ENCODE measurements at regions not wholly inside any gene's neighbourhood (a gene's known extent, or its start where the extent isn't known, plus 50 kb on each side); places are given as distances from the start of the nearest gene placed in this dataset.

DNA sequence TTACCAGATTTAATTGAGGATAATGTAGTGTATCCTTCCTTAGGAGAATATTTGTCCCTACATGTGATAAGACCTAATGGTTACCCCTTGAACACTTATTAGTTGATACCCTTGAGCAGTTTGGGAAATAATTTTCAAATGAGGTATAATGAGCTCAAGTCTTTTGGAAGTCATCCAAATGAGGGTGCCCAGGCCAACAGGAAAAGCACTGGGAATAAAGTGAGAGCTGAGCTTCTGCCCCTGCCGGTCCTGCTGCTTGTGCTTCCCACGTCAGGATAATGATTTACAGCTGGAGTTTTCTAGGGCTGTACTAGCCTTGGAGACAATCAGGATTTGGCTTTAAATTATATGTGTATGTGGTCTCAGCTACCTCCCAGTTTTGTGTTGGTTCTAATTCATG, 178.8 kb upstream of the FRMD6 start:
- DNase-seq (ENCODE audit: low spot score) = peak; percentile 33
- FAIRE-seq = peak; percentile 64

DNA sequence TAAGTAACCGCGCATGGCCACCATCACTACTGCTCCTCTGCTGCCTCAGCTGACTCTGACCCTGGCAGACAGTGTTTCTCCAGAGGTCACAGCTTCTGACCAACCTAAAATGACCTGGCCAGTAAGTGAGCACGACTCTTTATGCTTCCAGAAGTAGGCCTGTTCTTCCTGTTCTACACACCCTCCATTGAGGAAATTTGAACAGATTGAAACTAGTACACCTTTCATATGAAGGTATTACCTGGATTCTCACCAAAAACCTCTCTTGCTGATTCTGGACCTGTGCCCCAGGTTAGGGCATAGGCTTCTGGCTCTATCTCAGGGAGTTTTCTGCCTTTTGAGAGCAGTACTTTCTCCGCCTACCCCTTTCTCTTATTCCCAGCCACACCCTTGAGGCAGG, 178.4 kb upstream of the FRMD6 start:
- DNase-seq (ENCODE audit: low spot score) (no peak), FAIRE-seq (no peak)

GRCh38 chr14:51473808-51474565, 177.7 kb upstream of the FRMD6 start:
- FAIRE-seq = peak; percentile 44

GRCh38 chr14:51474854-51475253, 176.9 kb upstream of the FRMD6 start:
- FAIRE-seq (no peak), DNase-seq (ENCODE audit: low spot score) (no peak)

More at GRCh38 chr14:51473808-51474565, 177.7 kb upstream of the FRMD6 start:
- peak; percentile 35 for DNase-seq (ENCODE audit: low spot score)

GRCh38 chr14:51478175-51478621, 173.5 kb upstream of the FRMD6 start:
- DNase-seq (ENCODE audit: low spot score) (no peak), FAIRE-seq (no peak)

- no peak for FAIRE-seq
- no peak for DNase-seq (ENCODE audit: low spot score)
Measured at GRCh38 chr14:51479584-51480325, 172.0 kb upstream of the FRMD6 start.

DNA sequence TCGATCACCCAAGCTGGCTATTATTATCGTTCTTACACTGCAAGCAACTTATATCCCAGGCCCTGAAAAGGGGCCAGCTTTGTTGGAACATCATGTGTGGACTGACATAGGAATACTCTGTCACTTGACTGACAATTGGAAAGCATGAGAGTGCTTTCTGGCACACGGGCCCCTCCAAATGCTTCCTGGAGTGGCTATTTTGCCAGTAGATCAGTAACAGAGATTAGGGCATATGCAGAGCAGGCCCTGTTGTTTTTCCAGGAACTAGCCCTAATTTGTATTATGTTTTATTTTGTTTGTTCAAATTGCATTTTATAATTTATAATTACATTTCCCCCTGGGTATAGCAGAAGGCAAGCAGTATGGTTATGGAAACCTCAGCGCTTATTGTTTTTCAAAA, 170.1 kb upstream of the FRMD6 start:
- FAIRE-seq = no peak

DNA sequence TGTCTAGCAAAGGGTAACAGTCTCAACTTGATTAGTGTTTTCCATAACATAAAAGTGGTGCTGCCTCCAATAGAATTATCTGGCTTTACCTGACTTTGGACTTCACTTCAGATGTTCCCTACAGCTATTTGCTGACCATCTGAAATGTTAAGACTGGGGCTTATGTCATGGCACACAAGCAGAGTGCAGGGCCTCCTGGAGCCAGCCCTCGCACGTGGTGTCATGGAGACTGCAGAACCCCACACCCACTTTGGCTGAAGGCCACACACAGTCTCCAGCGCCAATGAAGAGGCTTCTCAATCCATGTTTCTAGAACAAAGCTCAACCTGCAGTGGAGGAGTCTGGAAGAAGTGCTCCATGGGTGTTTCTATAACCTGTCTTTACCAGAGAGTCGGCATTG, 169.6 kb upstream of the FRMD6 start:
- FAIRE-seq (no peak), DNase-seq (ENCODE audit: low spot score) (no peak)

More for the DNA sequence above, 170.1 kb upstream of the FRMD6 start:
- DNase-seq (ENCODE audit: low spot score) = no peak

- DNase-seq (ENCODE audit: low spot score) (no peak), FAIRE-seq (no peak)
Measured at GRCh38 chr14:51484485-51484884, 167.2 kb upstream of the FRMD6 start.

GRCh38 chr14:51485733-51486132, 166.0 kb upstream of the FRMD6 start:
- no peak for FAIRE-seq
- no peak for DNase-seq (ENCODE audit: low spot score)

GRCh38 chr14:51487848-51488247, 163.9 kb upstream of the FRMD6 start:
- FAIRE-seq (no peak), DNase-seq (ENCODE audit: low spot score) (no peak)

DNA sequence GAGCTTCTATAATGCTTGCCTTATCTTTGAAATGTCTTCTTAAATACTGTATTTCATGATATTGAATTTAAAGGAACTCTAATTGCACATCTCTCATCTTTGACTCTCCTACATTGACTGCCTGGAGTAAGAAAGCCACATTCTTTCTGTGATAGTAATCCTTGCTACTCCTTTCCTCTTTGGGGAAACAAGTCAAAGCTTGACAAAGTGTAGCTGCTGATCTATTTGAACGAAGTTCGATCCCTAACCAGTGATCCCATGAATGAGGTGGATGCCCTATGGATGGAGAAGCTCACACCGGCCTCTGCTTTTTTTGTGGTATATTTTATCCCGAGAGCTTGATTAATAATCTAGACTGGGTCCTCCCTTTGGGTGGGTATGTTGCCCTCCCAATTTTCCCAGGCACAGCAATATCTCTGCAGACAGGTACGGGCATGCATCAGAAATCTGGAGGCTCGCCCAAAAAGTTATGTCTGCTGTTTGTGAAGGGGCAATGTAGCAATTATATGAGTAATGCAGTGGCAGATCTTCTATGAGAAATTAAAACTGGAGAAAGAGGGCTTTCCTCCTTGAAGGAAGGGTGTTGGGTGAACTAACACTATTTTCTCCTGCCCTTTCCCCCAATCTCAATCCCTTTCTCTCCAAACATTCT, 163.0 kb upstream of the FRMD6 start:
- DNase-seq (ENCODE audit: low spot score) = no peak

GRCh38 chr14:51490205-51490604, 161.5 kb upstream of the FRMD6 start:
- no peak for DNase-seq (ENCODE audit: low spot score)

More for the DNA sequence above, 163.0 kb upstream of the FRMD6 start:
- no peak for FAIRE-seq

DNA sequence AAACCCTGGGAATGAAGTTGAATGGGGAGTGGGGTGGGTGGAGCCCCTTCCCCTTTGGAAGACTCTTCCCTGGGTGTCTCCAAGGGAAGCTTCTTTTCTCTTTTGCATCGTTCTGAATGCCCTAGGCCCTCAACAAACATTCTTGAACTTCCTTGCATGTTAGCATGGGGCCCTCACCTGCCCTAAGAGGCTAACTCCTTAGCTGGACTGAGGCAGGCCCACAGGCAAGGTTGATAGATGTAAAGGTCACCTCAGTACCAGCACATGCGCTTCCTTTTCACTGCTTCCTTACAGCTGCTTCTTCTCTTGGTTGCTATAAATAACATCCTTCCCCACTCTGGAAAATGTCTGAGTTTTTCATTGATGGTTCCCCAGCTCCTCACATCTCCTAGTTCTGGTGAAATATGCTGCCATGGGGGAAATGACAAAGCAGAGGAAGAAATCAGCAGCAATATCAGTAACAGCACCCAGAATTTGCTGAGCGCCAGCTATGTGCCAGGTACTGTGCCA, 160.6 kb upstream of the FRMD6 start:
- DNase-seq (ENCODE audit: low spot score) = no peak
- FAIRE-seq = no peak

More at GRCh38 chr14:51490205-51490604, 161.5 kb upstream of the FRMD6 start:
- FAIRE-seq = no peak

DNA sequence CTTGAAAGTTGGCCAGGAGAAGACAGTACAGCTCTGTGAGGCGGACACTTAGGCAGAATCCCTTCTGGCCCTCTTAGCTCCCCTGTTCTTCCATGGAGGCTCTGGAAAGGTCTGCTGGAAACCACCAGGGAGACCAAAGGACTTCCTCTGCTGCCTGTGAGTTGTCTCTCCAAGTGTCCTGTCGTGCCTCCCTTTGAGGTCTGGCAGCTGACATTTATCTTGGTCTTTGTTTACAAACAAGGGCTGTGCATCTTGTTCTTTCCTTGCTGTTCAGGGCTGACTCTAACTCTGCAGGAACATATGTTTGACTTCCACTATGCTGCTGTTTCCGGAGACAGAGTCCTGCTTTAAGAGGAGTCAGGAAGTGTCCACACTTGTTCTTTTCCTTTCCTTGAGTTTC, 159.9 kb upstream of the FRMD6 start:
- FAIRE-seq = no peak
- DNase-seq (ENCODE audit: low spot score) = no peak

DNA sequence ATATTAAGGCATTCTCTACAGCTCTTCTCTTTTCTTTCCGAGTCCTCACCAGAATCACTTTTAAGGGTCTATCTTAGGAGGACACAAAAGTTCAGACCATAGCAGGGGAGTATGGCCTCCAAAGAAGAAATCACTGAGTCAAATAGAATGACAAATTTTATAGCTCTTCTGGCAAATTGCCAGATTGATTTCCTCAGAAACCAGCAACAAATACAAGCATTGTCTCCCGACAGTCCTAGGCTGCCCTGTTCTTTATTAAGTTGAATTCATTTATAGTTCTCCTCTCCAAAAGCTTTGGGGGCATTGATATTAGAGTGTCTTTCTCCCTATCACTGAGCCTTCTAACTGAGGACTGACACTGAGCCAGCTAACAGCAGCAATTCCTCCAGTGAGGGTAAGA, 156.4 kb upstream of the FRMD6 start:
- no peak for FAIRE-seq

DNA sequence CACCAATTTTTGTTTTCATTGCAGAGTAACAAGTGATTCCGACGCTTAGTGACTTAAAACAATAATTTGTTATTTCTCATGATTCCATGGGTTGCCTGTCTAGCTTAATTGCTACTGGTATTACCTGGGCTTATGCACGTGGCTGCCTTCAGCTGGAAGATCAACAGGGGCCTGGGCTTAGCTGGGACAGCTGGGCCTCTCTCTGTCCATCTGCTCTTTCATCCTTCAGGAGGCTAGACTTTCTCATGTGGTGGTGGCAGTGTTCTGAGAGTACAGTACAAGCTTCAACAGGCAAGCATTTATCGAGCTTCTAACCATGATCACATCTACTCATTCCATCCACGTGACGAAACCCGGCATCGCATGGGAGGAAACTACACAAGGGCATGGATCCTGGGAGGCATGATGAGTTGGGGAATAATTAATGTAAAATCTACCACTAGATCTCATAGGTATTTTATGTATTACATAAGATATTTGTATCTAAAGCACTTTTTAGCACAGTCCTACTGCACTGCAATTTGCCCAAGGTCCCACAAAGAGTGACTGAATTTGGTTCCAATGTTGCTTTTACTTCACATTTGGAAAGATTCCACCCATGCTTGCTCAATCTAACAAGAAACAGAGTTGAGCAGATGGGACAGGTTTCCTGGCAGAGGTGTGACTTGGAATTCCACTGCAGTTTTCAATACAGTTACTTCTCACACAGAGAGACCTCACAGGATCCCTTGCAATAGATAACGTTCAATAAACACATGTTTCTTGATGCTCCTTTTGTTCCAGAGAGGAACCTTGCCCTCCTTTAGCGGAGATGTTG, 153.1 kb upstream of the FRMD6 start:
- no peak for FAIRE-seq
- DNase-seq (ENCODE audit: low spot score) = no peak

More for the DNA sequence above, 156.4 kb upstream of the FRMD6 start:
- DNase-seq (ENCODE audit: low spot score) = no peak

DNA sequence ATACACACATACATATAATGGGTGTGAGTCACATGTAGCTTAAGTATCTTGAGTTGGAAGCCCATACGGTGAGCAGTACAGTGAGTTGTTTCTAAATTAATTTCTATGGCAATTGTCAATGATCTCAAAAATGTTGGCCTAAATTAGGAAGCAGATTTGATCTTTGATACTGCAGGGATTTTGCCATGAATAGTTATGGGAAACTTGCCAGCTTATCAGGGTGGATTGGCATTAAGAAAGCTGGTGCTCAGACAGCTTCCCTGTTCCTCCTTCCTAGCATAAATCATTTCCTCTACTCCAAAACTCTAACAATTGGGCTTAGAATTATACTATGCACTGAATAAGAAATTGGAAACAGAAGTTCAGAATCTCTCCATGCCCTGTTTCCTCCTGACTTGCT, 150.9 kb upstream of the FRMD6 start:
- no peak for FAIRE-seq
- no peak for DNase-seq (ENCODE audit: low spot score)

GRCh38 chr14:51501746-51502145, 150.0 kb upstream of the FRMD6 start:
- DNase-seq (ENCODE audit: low spot score) (no peak), FAIRE-seq (no peak)

DNA sequence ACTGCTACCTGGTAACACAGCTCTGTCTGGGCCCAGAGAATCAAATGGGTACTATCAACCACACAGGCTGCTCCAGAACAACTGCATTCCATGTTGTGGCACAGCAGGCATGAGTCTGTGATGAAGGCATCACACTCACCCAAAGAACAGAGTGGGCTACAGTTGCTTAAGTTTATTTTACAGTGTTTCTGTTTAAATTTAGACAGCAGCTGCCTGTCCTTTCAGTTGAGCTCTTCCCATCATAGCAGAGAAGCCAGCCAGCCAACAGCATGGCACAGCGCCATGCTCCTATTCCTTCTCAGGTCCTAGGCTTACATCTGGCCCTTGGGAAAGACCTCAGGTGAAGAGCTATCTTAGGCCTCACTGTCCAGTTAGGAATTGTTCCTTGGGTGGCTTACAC, 147.0 kb upstream of the FRMD6 start:
- FAIRE-seq (no peak), DNase-seq (ENCODE audit: low spot score) (no peak)

DNA sequence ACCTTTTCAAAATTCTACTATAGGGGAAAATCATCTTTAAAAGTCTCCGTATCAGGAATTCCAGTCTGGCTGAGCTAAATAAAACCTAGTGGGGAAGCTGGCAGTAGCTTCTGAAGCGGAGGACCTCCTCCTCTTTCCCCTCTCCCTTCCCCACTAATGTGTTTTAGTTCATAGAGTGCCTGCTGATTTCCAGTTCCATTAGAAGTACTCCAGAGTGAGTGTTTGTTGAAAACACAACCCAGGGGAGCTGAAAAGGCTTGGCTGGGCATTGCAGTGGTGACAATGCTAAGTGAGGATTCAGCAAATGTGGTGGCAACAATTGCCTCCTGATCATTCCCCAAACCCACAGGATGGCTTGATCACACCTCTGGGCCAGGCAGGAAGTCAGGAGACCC, 144.2 kb upstream of the FRMD6 start:
- DNase-seq (ENCODE audit: low spot score) (no peak), FAIRE-seq (no peak)
